HPDE6-E6E7 (cell line): ENCODE measurements at regions not wholly inside any gene's neighbourhood (a gene's known extent, or its start where the extent isn't known, plus 50 kb on each side); places are given as distances from the start of the nearest gene placed in this dataset.
"Not testable (repeated sequence)": the region's sequence is repeated elsewhere in the genome, so short reads cannot be mapped to it uniquely, and the experiment has no call there.

Source experiments
- DNase-seq: peaks from one replicate; pipeline ENCODE4 v3.0.0; 2011; ENCODE audit warnings: missing footprints; ENCODE audit errors: extremely low spot score

- DNase-seq: no peak
Observed at GRCh38 chr5:112534067-112534583, 115.0 kb upstream of the EPB41L4A start.

GRCh38 chr5:112534611-112535255 is 115.7 kb upstream of the EPB41L4A start:
- no peak for DNase-seq

GRCh38 chr5:112535356-112535755 is 116.3 kb upstream of the EPB41L4A start:
- no peak for DNase-seq

GRCh38 chr5:112544558-112544957 is 125.5 kb upstream of the EPB41L4A start:
- DNase-seq: not testable (repeated sequence)

- no peak for DNase-seq
Observed at GRCh38 chr5:112546946-112547592, 128.0 kb upstream of the EPB41L4A start.

GRCh38 chr5:112548246-112548881 is 129.3 kb upstream of the EPB41L4A start:
- DNase-seq: no peak

GRCh38 chr5:112549127-112549526 is 130.1 kb upstream of the EPB41L4A start:
- no peak for DNase-seq

GRCh38 chr5:112549605-112550166 is 130.6 kb upstream of the EPB41L4A start:
- no peak for DNase-seq

- DNase-seq: peak; percentile 47
Observed at GRCh38 chr5:112551419-112552032, 132.4 kb upstream of the EPB41L4A start.

- DNase-seq: no peak
Observed at GRCh38 chr5:112552216-112552615, 133.1 kb upstream of the EPB41L4A start.

- DNase-seq: no peak
Observed at GRCh38 chr5:112552791-112553190, 133.7 kb upstream of the EPB41L4A start.

- DNase-seq: no peak
Observed at GRCh38 chr5:112554101-112554977, 135.3 kb upstream of the EPB41L4A start.

- DNase-seq: no peak
Observed at GRCh38 chr5:112555197-112555596, 136.1 kb upstream of the EPB41L4A start.

GRCh38 chr5:112555691-112556090 is 136.6 kb upstream of the EPB41L4A start:
- DNase-seq: no peak

GRCh38 chr5:112559501-112559900 is 140.4 kb upstream of the EPB41L4A start:
- not testable (repeated sequence) for DNase-seq

GRCh38 chr5:112560371-112560770 is 141.3 kb upstream of the EPB41L4A start:
- no peak for DNase-seq

- DNase-seq: no peak
Observed at GRCh38 chr5:112563169-112563826, 144.2 kb upstream of the EPB41L4A start.

GRCh38 chr5:112566251-112566650 is 147.2 kb upstream of the EPB41L4A start:
- DNase-seq: no peak

- DNase-seq: no peak
Observed at GRCh38 chr5:112569596-112569995, 150.5 kb upstream of the EPB41L4A start.

GRCh38 chr5:112570708-112571444 is 151.8 kb upstream of the EPB41L4A start:
- no peak for DNase-seq
